ENCODE measurements at regions not wholly inside any gene's neighbourhood (a gene's known extent, or its start where the extent isn't known, plus 50 kb on each side); places are given as distances from the start of the nearest gene placed in this dataset.

DNA sequence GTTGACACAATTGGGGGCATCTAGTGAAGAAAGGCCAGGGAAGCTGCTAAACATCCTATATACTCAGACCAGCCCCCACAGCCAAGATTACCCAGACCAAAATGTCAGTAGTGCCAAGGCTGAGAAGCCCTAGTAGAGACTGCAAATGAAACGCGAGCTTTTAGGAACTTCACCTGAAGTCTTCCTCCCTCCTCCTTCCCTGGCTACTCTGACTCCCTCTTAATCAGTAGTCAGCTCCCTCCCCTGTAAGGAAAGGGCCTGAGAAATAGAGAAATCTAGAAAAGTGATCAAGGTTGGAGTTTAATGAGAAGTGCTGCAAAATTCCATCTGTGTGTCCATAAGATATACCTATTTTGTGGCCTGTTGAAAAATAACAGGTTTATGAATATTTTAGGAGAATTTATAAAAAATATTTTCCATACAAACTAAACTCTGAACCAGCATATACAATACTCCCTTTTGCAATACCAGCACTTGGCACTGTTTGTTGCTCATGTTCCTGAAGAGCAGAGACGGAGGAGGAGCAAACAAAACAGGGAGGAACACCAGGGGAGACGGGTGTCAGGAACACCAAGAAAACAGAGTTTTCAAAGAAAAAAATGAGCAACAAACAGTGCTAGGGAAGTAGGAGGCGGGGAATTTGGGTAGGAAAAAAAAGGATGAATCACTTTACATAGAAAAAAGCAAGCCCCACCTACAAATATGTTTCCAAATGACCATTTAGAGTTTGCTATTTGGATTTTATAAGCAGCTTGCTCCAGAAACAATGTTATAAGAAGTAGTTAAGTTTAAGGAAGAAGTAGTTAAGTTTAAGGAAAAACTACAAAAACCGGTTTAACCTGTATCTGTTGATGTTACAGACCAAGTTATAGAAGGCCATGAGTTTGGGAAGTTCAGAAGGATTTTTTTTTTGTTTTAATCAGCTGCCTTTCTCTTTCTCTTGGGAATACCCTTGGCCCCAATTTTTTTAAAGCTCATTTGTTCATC, 282.1 kb upstream of the GRIP1 start:
- no peak for DNase-seq (ENCODE audit: low spot score)

DNA sequence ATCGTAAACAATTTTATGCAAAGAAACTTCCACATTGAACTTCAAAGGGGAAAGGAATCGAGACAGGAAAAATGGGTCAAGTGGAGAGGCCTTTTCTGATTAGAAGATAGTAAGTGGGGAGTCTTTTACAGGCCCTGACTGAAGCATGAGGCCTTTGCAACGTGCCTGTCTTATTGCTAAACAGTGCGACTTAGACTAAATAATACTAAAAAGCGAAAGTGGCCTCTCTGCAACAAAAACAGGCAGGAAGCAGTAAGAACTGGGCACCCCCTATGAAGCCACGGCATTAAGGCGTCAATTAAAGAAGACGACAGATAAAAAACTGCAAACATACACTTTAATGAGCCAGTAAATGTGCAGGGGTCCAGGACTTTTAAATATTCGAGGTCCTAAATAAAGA, 283.4 kb upstream of the GRIP1 start:
- no peak for DNase-seq (ENCODE audit: low spot score)

DNA sequence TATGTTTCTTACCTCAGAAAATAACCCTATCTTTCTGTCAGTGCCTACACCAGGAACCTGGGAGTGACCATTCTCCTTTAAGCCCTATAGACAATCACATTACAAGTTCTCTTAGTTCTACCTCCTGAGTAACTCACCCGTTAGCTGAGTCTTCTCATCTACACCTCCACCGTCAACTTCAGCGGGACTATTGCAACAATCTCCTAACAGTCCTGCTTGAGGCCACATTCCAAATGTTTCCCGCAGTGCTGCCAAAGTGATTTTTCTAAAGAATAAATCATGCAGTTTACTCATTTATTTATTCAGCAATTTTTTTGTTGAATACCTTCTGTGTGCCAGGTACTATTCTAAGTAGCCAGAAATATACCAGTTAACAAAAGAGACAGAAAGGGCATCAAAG, 285.0 kb upstream of the GRIP1 start:
- no peak for DNase-seq (ENCODE audit: low spot score)

DNA sequence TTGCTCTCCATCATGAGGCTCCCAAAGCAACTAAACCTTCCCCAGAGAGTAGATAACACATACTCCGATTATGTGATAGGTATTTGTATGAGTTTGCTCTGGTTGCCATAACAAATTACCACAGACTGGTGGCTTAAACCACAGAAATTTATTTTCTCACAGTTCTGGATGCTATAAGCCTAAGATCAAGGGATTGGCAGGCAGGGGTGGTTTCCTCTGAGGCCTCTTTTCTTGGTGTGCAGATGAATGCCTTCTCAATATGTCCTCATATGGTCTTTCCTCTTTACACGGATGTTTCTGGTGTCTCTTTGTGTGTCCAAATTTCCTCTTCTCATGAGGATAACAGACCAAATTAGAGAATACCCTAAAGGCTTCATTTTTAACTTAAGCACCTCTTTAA, 285.8 kb upstream of the GRIP1 start:
- DNase-seq (ENCODE audit: low spot score), result no peak

DNA sequence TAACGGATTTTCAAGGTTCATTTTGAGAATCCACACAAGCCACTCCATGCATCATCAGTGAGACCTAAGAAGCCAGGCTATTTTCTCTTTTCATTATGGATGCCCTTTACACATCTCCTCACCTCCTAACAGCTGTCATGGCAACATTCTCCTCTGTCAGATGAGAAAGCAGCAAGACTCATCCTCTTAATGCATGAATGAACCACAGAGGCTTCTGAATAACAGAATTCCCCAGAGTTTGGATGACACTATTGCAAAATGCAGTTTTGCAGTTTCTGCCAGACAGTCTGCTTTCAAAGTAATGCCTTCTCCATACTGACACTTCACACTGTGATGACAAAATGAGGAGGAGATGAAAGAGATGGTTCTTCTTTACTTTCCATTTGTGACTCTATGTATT, 286.7 kb upstream of the GRIP1 start:
- no peak for DNase-seq (ENCODE audit: low spot score)

DNA sequence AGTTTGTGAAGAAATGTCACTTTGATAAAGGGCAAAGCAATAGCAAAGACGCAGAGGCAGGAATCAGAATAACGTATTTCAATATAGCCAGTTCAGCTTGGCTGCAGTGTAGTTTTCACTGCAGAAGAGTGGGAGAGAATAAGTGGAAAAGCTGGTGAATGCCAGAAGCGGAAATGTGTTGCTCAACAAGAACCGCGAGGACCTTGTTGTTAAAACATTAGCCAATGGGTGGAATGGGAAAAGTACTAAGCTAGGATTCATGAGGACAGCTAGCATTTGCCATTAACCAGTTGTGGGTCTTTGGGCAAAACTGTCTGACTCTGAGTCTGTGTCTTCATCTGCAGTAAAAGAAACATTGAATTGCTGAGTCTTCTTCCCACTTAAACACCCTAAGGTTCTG, 292.9 kb upstream of the GRIP1 start:
- no peak for DNase-seq (ENCODE audit: low spot score)

DNA sequence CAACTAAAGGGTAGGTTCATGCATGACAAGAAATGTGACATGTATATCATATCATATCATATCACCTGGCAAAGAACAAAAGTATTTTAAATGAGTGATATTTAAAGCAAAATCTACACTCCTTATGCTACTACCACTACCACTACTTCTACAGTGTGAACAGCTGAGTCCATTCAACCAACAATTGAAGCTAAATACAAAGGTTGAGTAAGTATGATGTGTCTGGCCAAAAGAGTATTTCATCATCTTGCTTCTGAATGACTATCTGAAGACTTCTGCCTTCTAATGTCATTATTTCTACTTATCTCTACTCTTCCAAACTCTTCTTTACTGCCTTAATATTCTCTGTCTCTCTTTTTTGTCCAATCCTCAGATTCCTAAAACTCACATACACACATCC, 292.6 kb upstream of the CAND1 start:
- no peak for DNase-seq (ENCODE audit: low spot score)

DNA sequence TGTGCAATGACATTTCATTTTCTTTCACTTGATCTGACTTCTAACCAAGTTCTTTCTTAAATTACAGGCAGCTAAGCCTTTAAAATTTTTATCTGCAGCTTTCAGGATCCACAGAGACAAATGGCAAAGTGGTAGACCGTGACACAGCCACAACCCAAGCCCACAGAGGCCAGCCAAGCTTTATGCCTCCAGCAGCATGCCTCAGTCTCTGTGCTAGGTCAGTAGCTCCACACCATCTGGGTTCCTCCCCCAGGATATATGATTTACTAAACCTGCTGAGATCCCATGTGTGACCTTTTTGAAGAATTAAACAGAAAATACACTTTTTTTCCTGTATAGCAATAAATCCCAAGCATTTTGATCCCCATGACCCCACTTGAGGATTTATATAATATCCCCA, 290.4 kb upstream of the CAND1 start:
- no peak for DNase-seq (ENCODE audit: low spot score)

DNA sequence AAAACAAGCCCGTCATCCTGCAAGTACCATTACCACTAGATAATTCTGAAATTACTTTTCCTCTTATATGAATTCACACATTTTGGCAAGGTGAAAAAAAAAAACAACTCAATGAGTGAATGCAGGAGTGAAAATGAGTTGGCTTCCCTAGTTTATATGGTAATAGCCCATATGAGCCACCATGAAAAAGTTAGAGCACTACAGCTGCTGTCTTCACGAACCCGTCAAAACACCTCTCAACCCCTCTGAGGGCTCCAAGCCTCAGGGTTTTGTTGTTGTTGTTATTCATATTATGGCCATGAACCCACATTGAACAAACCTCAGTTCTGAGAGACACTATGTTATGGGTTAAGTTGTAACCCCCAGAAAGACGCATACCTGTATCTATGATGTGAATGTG, 289.9 kb upstream of the CAND1 start:
- no peak for DNase-seq (ENCODE audit: low spot score)

DNA sequence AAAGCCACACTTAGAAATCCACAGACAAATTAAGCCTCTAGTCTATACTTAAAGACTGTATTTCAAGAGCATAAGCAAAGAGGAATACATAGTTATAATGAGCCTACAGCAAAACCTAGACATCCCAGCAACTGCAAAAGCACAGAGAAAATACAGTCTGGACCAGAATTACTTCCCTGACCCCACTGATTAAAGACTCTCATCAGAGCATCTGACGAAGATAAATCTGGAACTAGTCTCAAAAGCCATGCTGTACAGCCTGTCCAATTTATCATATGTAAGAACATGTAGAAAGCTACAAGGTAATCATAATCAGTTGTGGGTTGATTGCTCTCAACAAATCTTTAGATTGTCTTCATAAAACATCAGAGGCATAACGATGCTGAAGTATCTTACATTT, 285.1 kb upstream of the CAND1 start:
- no peak for DNase-seq (ENCODE audit: low spot score)

DNA sequence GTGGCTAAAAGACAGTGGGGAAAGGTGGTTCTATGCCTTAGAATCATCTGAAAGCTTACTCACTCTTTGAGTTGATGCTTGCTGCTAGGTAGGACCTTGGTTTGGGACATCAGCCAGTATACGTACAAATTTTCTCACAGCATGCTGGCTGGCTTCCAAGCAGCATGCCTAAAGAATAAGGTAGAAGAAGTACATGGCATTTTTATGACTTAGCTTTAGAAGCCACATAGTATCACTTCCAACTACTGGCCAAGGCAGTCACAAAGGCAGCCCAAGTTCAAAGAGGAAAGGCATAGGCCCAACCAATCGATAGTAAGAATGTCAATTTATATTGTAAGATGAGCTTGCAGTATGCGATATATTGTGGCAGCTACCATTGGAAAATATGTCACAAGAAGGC, 284.2 kb upstream of the CAND1 start:
- no peak for DNase-seq (ENCODE audit: low spot score)

DNA sequence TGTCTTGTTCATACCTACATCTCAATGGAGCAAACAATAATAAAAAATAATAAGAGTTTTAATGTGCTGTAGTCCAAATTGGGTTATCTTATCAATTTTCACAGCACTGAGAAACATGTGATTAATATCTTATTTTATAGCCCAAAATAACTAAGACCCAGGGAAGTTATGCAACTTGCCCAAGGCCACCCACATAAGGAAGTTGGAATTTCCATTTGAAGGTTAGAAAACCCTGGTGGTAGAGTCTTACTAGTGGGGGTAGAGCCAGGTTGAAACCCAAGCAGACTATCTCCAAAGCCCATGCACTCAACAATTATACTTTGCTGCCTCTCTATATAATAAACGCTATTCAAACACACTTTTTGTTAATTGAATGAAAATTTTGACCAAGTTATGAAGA, 270.0 kb upstream of the CAND1 start:
- no peak for DNase-seq (ENCODE audit: low spot score)

DNA sequence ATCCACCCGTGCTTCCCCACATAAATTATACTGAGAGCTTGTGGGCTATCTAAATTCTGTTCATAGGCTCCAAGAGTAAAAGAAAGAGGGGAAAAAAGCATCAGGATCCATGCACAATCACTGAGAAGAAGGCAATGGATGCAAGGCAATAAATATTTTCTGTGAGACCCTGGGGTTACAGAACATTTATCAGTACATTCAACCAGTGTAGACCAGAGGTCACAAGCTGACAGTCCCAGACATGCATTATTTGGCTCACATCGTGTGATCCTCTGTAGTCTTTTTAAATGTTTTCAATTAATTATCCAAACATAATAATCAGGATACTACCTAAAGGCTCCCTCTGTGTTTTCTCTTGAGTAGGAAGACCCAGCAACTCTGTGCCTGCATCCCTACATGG, 267.9 kb upstream of the CAND1 start:
- DNase-seq (ENCODE audit: low spot score), result no peak

DNA sequence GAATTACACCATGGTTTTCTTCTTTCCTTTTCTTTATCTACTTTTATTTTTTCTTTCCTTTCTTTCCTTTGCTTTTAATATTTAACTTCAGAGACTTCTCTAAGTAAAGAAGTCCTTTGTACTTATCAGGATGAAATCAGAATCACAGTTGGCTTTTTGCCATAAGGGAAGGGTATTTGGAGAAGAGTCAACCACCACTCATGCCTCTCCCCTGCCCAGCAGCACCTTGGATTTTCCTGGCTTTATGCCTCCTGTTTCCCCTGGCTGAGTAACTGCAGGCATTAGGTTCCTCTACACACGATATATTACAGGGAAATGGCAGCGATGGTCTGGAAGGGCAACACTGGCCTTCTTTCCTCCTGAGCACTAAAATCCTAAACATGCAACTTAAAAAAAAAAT, 266.4 kb upstream of the CAND1 start:
- no peak for DNase-seq (ENCODE audit: low spot score)

DNA sequence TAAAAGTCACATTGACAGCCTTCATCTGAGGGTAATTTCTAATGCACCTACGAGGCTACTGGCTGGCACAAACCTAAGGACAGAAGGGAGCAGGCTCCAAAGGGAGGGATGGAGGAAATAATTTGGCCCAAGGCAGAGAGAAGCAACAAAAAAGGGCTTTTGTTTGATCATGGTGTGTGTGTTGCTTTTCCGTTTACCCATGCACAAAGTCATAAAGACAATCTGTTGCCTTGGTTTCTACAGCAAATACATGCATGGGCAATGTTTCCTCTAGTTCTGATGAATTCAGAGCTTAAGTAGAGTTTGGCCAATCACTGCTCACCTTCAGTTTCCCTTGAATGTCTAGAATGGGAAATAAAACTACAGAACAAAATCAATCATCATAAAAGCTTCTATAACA, 262.5 kb upstream of the CAND1 start:
- no peak for DNase-seq (ENCODE audit: low spot score)

DNA sequence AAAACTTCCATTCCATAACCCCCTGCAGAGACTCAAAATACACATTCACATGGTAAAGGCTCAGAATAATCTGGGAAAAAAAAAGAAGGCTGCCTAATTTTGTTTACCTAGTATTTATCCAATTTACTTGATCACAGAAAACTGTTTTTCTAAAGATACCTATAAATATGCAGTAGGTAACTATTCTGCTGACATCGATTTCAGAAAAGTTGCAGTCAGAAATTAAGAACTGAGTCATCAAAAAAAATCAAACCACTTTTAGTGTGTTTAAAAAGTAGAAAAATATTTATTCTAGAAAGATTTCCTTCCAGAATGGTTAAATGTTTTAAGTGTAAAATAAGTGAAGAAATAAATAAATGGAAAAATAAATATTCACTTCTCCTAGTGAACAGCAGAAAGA, 254.5 kb upstream of the CAND1 start:
- DNase-seq (ENCODE audit: low spot score), result no peak

DNA sequence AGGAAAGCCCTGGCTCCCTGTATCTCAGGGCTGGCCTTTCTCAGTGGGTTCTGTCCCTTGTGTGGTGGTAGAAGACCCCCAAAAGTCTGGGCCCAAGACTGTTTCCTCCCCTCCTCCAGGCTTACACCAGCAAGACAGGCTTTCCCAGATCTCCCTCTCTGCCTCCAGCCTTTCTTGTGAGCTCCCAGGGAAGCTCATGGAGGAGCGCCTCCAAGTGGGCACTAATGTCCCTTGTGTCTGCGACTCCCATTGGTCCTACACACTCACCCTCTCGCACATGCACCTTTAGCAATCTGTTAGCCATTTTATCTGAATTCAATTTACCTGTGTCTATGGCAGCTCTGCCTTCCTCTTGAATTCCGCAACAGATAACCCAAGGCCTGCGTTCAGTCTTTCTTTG, 251.1 kb upstream of the CAND1 start:
- DNase-seq (ENCODE audit: low spot score), result no peak

DNA sequence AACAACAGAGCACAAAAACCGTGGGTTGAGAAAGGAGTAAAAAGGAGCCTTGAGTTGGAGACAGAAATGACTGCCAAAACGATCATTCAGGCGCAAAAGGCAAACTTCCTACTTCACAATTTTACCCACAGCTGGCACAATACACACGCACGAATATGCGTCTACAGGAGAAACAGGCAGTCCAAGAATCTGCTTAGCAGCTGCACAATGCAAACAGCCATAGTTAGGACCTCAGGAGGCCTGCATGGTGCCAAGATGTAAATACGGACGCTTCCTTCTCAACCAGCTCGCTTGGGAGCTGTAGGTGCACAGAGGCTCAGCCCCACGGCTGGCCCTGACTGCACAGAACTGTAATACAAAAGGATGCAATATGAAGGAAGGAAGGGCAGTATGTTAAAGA, 250.1 kb upstream of the CAND1 start:
- no peak for DNase-seq (ENCODE audit: low spot score)

DNA sequence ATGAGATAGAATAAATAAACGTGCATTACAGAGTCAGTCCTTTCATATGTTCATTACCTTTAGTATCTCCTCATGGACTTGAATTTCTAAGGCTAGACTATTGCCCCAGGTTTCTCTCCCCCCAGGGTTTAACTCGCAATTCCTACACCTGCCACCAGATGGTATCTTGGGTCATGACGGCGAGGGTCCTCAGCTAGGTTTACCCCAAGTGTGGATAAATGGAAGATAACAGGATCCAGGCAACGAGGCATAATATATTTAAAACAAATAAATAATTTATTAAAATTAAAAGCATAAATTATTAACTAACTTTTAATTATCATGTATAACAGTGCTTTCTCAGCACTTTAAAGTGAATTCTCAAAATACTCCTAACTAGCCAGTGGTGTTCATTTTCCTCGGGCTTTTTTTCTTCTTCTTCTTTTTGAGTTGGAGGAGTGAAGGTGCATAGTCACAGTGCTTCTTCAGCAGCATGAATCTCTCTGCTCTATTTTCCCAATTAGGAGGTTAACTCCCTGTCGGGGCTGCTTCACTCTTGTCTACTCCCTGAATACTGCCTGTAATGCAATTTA, 243.5 kb upstream of the CAND1 start:
- DNase-seq (ENCODE audit: low spot score), result peak; percentile 64

DNA sequence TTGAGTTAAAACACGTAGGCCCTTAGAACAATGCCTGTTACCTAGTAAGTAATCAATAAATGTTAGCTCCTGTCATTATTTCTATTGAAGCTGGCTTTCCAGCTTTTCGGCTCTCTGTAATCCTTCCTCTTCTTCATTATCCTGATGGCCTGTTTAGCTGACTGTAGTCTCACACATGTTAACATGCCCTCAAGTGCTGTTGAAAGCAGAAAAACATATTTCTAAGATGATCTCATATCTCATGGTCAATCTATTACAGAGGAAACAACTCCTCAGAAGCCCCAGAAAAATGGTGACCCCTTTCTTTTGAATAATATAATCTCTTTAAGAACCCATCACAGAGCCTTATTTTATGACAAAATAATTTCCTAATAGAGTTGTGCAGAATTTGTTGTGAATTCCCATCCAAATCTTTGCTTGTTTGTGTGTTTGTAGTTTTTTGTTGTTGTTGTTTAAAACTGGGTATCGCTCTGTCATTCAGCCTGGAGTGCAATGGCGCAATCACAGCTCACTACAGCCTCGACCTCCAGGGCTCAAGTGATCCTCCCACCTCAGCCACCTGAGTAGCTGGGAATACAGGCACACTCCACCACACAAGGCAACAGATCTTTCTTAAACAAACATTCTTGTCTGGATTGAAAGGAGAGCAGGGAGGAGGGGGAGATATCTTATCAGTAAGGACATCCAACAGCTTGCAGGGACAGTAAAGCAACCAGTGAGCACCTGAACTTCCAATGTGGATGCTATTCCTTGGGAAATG, 242.5 kb upstream of the CAND1 start:
- DNase-seq (ENCODE audit: low spot score), result no peak

DNA sequence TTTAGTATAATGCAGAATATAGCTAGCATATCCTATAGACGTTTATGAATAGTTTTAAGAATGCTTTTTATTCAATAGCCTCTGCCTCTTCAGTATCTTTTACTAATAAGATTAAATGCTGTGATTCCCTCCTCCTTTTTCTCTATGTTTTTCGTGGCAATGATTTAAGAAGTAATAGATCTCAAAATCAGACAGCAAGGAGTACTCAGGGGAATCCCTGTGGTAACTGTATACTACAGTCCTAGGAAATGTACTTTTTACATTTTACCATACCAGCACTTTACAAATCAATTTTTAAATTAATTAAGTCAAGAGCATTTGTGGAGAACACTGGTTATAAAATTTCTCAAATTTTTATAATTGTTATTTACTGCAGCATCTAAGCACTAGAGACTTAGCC, 240.6 kb upstream of the CAND1 start:
- DNase-seq (ENCODE audit: low spot score), result no peak

DNA sequence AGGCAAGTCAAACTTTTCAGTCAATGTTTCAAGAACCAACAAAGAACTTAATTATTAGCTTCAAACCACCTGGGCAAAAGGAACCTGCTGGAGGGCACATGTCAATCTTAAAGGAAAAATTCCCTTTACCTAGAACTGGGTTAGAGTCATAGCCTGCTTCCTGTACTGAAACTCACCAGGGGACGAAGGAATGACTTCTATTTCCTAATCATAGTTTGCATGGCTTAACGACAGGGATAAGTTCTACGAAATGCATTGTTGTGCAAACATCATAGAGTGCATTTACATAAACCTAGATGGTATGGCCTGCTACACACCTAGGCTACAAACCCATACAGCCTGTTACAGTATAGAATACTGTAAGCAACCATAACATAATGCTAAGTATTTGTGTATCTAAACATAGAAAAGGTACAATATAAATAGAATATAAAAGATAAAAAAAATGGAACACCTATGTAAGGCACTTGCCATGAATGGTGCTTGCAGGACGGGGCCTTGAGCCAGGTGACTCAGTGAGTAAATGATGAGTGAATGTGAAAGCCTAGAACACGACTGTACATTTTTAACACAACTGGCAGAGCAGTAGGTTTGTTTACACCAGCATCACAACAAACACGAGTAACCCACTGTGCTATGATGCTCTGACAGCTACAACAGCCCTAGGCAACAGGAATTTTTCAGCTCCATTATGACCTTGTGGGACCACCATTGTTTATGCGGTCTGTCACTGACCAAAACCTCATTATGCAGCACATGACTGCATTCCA, 234.9 kb upstream of the CAND1 start:
- no peak for DNase-seq (ENCODE audit: low spot score)
